ENCODE measurements at regions not wholly inside any gene's neighbourhood (a gene's known extent, or its start where the extent isn't known, plus 50 kb on each side); places are given as distances from the start of the nearest gene placed in this dataset.

DNA sequence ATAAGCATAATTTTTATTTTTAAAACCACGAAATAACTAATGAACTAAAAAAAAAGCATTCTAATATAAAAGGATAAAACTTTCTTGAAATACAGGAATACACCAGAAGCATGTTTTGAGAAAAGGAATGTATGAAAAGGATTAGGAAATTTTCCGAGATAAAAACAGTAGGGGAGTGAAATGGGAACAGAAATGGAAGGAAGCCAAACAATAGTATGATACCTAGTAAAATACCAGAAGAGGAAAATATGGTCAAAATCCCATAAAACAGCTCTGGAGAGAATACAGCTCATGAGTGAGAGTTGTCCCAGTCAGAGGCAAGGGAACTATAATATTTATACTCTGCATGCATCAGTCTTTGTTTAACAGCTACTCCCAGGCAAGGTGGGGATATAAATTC, 1016.2 kb downstream of the SLC6A15 start:
- TF ChIP-seq POLR2A (IDR thresholded peaks at IDR 0.05) (no peak), EP300 (IDR thresholded peaks at IDR 0.05) (no peak)
- TF ChIP-seq, protein P1, sequence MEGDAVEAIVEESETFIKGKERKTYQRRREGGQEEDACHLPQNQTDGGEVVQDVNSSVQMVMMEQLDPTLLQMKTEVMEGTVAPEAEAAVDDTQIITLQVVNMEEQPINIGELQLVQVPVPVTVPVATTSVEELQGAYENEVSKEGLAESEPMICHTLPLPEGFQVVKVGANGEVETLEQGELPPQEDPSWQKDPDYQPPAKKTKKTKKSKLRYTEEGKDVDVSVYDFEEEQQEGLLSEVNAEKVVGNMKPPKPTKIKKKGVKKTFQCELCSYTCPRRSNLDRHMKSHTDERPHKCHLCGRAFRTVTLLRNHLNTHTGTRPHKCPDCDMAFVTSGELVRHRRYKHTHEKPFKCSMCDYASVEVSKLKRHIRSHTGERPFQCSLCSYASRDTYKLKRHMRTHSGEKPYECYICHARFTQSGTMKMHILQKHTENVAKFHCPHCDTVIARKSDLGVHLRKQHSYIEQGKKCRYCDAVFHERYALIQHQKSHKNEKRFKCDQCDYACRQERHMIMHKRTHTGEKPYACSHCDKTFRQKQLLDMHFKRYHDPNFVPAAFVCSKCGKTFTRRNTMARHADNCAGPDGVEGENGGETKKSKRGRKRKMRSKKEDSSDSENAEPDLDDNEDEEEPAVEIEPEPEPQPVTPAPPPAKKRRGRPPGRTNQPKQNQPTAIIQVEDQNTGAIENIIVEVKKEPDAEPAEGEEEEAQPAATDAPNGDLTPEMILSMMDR (IDR thresholded peaks at IDR 0.05), result no peak
